ENCODE measurements at regions not wholly inside any gene's neighbourhood (a gene's known extent, or its start where the extent isn't known, plus 50 kb on each side); places are given as distances from the start of the nearest gene placed in this dataset.
"Not testable (repeated sequence)": the region's sequence is repeated elsewhere in the genome, so short reads cannot be mapped to it uniquely, and the experiment has no call there.

- H3K27me3 ChIP-seq (ENCODE audit: control insufficient read depth in 1 of 2, insufficient read depth in 1 of 2, low read length in 2 of 2); H2AK5ac ChIP-seq (ENCODE audit: low read length, severe bottlenecking); H4K91ac ChIP-seq (ENCODE audit: low read length); H3K4ac ChIP-seq (ENCODE audit: low read depth in 1 of 2, low read length in 2 of 2); H2AFZ ChIP-seq (ENCODE audit: low read depth, low read length); H2BK5ac ChIP-seq (ENCODE audit: low read depth, low read length, poor library complexity, severe bottlenecking); H3K14ac ChIP-seq (ENCODE audit: low read length in 2 of 2); DNase-seq; H2BK12ac ChIP-seq (ENCODE audit: low read length in 2 of 2); H3K4me2 ChIP-seq (ENCODE audit: low read length, poor library complexity, severe bottlenecking); H3K9ac ChIP-seq (ENCODE audit: low read length); H3K23ac ChIP-seq (ENCODE audit: low read length in 2 of 2); H3K27ac ChIP-seq (ENCODE audit: low read length, poor library complexity, severe bottlenecking); H3K79me1 ChIP-seq (replicated peaks; ENCODE audit: low read length, poor library complexity, severe bottlenecking); H3K4me3 ChIP-seq (ENCODE audit: insufficient read depth in 1 of 2, low read depth in 1 of 2, low read length in 2 of 2); H2BK120ac ChIP-seq (ENCODE audit: low read depth, low read length); H3K36me3 ChIP-seq (ENCODE audit: control insufficient read depth in 1 of 2, insufficient read depth in 2 of 2, low read depth in 1 of 2, low read length in 2 of 2); H3K18ac ChIP-seq (ENCODE audit: low read depth in 1 of 2, low read length in 2 of 2); H4K8ac ChIP-seq (ENCODE audit: low read length); H3K4me1 ChIP-seq (ENCODE audit: control insufficient read depth, insufficient read depth, low read depth, low read length); H3K9me3 ChIP-seq (ENCODE audit: control insufficient read depth, low read length); H2BK15ac ChIP-seq (ENCODE audit: low read depth, poor library complexity, severe bottlenecking): not testable (repeated sequence)
- WGBS: no CpG with 5 or more reads among the region's 2 CpGs
Observed at GRCh38 chr5:92937396-92937795, 643.6 kb downstream of the NR2F1-AS1 start.

- Histone ChIP-seq H3K27me3 (ENCODE audit: control insufficient read depth in 1 of 2, insufficient read depth in 1 of 2, low read length in 2 of 2) (no peaks in the 10 kb centered on the region), H2BK5ac (ENCODE audit: low read depth, low read length, poor library complexity, severe bottlenecking) (no peak overlapping the region), H2BK15ac (ENCODE audit: low read depth, poor library complexity, severe bottlenecking) (no peak overlapping the region), H3K4me3 (ENCODE audit: insufficient read depth in 1 of 2, low read depth in 1 of 2, low read length in 2 of 2) (no peak overlapping the region), H3K4ac (ENCODE audit: low read depth in 1 of 2, low read length in 2 of 2) (no peak overlapping the region), H3K23ac (ENCODE audit: low read length in 2 of 2) (no peak overlapping the region), H3K36me3 (ENCODE audit: control insufficient read depth in 1 of 2, insufficient read depth in 2 of 2, low read depth in 1 of 2, low read length in 2 of 2) (no peaks in the 10 kb centered on the region), H4K91ac (ENCODE audit: low read length) (no peak overlapping the region), H4K8ac (ENCODE audit: low read length) (no peak overlapping the region), H2AFZ (ENCODE audit: low read depth, low read length) (no peak overlapping the region), H2BK12ac (ENCODE audit: low read length in 2 of 2) (no peak overlapping the region), H2BK120ac (ENCODE audit: low read depth, low read length) (no peak overlapping the region), H3K4me2 (ENCODE audit: low read length, poor library complexity, severe bottlenecking) (no peak overlapping the region), H3K79me1 (replicated peaks; ENCODE audit: low read length, poor library complexity, severe bottlenecking) (no peaks in the 10 kb centered on the region), H3K14ac (ENCODE audit: low read length in 2 of 2) (no peak overlapping the region), H3K18ac (ENCODE audit: low read depth in 1 of 2, low read length in 2 of 2) (no peak overlapping the region), H2AK5ac (ENCODE audit: low read length, severe bottlenecking) (no peak overlapping the region), H3K4me1 (ENCODE audit: control insufficient read depth, insufficient read depth, low read depth, low read length) (peaks cover 6% of the 10 kb centered on the region), H3K27ac (ENCODE audit: low read length, poor library complexity, severe bottlenecking) (no peak overlapping the region), H3K9ac (ENCODE audit: low read length) (no peak overlapping the region), H3K9me3 (ENCODE audit: control insufficient read depth, low read length) (no peaks in the 10 kb centered on the region)
- no peak for DNase-seq
- 98% methylated on average over 3 of the region's 3 CpGs for WGBS
Observed at GRCh38 chr5:92930057-92930456, 651.0 kb downstream of the NR2F1-AS1 start.

GRCh38 chr5:92927291-92927778, 653.7 kb downstream of the NR2F1-AS1 start:
- WGBS: 79% methylated on average over 4 of the region's 4 CpGs
- no peak overlapping the region for H2BK120ac ChIP-seq (ENCODE audit: low read depth, low read length)
- H3K4me2 ChIP-seq (ENCODE audit: low read length, poor library complexity, severe bottlenecking): no peak overlapping the region
- no peak for DNase-seq
- no peak overlapping the region for H3K23ac ChIP-seq (ENCODE audit: low read length in 2 of 2)
- no peaks in the 10 kb centered on the region for H3K36me3 ChIP-seq (ENCODE audit: control insufficient read depth in 1 of 2, insufficient read depth in 2 of 2, low read depth in 1 of 2, low read length in 2 of 2)
- no peak overlapping the region for H2AK5ac ChIP-seq (ENCODE audit: low read length, severe bottlenecking)
- H3K27me3 ChIP-seq (ENCODE audit: control insufficient read depth in 1 of 2, insufficient read depth in 1 of 2, low read length in 2 of 2): no peaks in the 10 kb centered on the region
- H2BK5ac ChIP-seq (ENCODE audit: low read depth, low read length, poor library complexity, severe bottlenecking): no peak overlapping the region
- no peaks in the 10 kb centered on the region for H3K9me3 ChIP-seq (ENCODE audit: control insufficient read depth, low read length)
- no peak overlapping the region for H3K4me3 ChIP-seq (ENCODE audit: insufficient read depth in 1 of 2, low read depth in 1 of 2, low read length in 2 of 2)
- H2BK12ac ChIP-seq (ENCODE audit: low read length in 2 of 2): no peak overlapping the region
- H3K18ac ChIP-seq (ENCODE audit: low read depth in 1 of 2, low read length in 2 of 2): no peak overlapping the region
- no peak overlapping the region for H3K9ac ChIP-seq (ENCODE audit: low read length)
- H3K4ac ChIP-seq (ENCODE audit: low read depth in 1 of 2, low read length in 2 of 2): no peak overlapping the region
- no peak overlapping the region for H3K14ac ChIP-seq (ENCODE audit: low read length in 2 of 2)
- no peak overlapping the region for H3K27ac ChIP-seq (ENCODE audit: low read length, poor library complexity, severe bottlenecking)
- no peak overlapping the region for H2BK15ac ChIP-seq (ENCODE audit: low read depth, poor library complexity, severe bottlenecking)
- no peak overlapping the region for H4K91ac ChIP-seq (ENCODE audit: low read length)
- H4K8ac ChIP-seq (ENCODE audit: low read length): no peak overlapping the region
- no peaks in the 10 kb centered on the region for H3K79me1 ChIP-seq (replicated peaks; ENCODE audit: low read length, poor library complexity, severe bottlenecking)
- H3K4me1 ChIP-seq (ENCODE audit: control insufficient read depth, insufficient read depth, low read depth, low read length): peaks cover 7% of the 10 kb centered on the region
- no peak overlapping the region for H2AFZ ChIP-seq (ENCODE audit: low read depth, low read length)

- no peak overlapping the region for H4K91ac ChIP-seq (ENCODE audit: low read length)
- WGBS: 42% methylated on average over 1 of the region's 1 CpG
- no peak overlapping the region for H2AK5ac ChIP-seq (ENCODE audit: low read length, severe bottlenecking)
- no peak overlapping the region for H2BK15ac ChIP-seq (ENCODE audit: low read depth, poor library complexity, severe bottlenecking)
- no peak overlapping the region for H3K4me3 ChIP-seq (ENCODE audit: insufficient read depth in 1 of 2, low read depth in 1 of 2, low read length in 2 of 2)
- H3K9me3 ChIP-seq (ENCODE audit: control insufficient read depth, low read length): no peaks in the 10 kb centered on the region
- H3K9ac ChIP-seq (ENCODE audit: low read length): no peak overlapping the region
- no peak overlapping the region for H2AFZ ChIP-seq (ENCODE audit: low read depth, low read length)
- H3K23ac ChIP-seq (ENCODE audit: low read length in 2 of 2): no peak overlapping the region
- no peak overlapping the region for H3K14ac ChIP-seq (ENCODE audit: low read length in 2 of 2)
- no peaks in the 10 kb centered on the region for H3K36me3 ChIP-seq (ENCODE audit: control insufficient read depth in 1 of 2, insufficient read depth in 2 of 2, low read depth in 1 of 2, low read length in 2 of 2)
- no peak overlapping the region for H3K18ac ChIP-seq (ENCODE audit: low read depth in 1 of 2, low read length in 2 of 2)
- no peak for DNase-seq
- no peaks in the 10 kb centered on the region for H3K27me3 ChIP-seq (ENCODE audit: control insufficient read depth in 1 of 2, insufficient read depth in 1 of 2, low read length in 2 of 2)
- H3K27ac ChIP-seq (ENCODE audit: low read length, poor library complexity, severe bottlenecking): no peak overlapping the region
- H3K4ac ChIP-seq (ENCODE audit: low read depth in 1 of 2, low read length in 2 of 2): no peak overlapping the region
- no peak overlapping the region for H2BK5ac ChIP-seq (ENCODE audit: low read depth, low read length, poor library complexity, severe bottlenecking)
- no peak overlapping the region for H3K4me2 ChIP-seq (ENCODE audit: low read length, poor library complexity, severe bottlenecking)
- H4K8ac ChIP-seq (ENCODE audit: low read length): no peak overlapping the region
- H2BK12ac ChIP-seq (ENCODE audit: low read length in 2 of 2): peak overlapping the region in 1 of 2 experiments; percentile 32
- peaks cover 9% of the 10 kb centered on the region for H3K4me1 ChIP-seq (ENCODE audit: control insufficient read depth, insufficient read depth, low read depth, low read length)
- H3K79me1 ChIP-seq (replicated peaks; ENCODE audit: low read length, poor library complexity, severe bottlenecking): no peaks in the 10 kb centered on the region
- H2BK120ac ChIP-seq (ENCODE audit: low read depth, low read length): no peak overlapping the region
Observed at GRCh38 chr5:92923885-92924284, 657.1 kb downstream of the NR2F1-AS1 start.
